Neural progenitor cell (in vitro differentiated cells): ENCODE measurements at regions not wholly inside any gene's neighbourhood (a gene's known extent, or its start where the extent isn't known, plus 50 kb on each side); places are given as distances from the start of the nearest gene placed in this dataset.

ENCODE experiments used
- EZH2phosphoT487 ChIP-seq: fragments of 200-600 bp; sonication (generic); IDR thresholded peaks from 2 replicates; pipeline ENCODE4 v1.6.1; 2017; ENCODE audit warnings: antibody characterized with exemption
- TF ChIP-seq, protein P1 (sequence below): fragments of 200-600 bp; sonication (generic); IDR thresholded peaks from 2 replicates; pipeline ENCODE4 v1.5.1; 2017; ENCODE audit warnings: antibody characterized with exemption, mild to moderate bottlenecking

DNA sequence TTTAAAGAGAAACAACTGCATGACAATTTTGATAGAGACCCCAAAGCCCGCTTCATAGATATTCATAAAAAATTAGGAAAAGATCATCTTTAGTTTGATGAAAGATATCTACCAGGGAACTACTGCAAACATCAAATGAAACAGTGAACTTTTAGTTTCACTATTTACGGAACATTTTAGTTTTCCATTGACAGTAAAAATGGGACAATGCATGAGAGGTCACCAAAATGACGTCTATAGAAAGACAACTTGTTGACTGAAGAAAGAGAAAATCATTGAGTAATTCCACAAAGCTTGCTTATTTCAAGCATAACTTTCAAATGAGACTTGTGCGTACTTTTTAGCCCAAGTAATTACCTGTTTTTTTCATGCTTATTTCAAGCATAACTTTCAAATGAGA, 411.4 kb downstream of the HLX start:
- no peak for TF ChIP-seq EZH2phosphoT487
- TF ChIP-seq, protein P1, sequence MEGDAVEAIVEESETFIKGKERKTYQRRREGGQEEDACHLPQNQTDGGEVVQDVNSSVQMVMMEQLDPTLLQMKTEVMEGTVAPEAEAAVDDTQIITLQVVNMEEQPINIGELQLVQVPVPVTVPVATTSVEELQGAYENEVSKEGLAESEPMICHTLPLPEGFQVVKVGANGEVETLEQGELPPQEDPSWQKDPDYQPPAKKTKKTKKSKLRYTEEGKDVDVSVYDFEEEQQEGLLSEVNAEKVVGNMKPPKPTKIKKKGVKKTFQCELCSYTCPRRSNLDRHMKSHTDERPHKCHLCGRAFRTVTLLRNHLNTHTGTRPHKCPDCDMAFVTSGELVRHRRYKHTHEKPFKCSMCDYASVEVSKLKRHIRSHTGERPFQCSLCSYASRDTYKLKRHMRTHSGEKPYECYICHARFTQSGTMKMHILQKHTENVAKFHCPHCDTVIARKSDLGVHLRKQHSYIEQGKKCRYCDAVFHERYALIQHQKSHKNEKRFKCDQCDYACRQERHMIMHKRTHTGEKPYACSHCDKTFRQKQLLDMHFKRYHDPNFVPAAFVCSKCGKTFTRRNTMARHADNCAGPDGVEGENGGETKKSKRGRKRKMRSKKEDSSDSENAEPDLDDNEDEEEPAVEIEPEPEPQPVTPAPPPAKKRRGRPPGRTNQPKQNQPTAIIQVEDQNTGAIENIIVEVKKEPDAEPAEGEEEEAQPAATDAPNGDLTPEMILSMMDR = no peak
